ENCODE measurements at regions not wholly inside any gene's neighbourhood (a gene's known extent, or its start where the extent isn't known, plus 50 kb on each side); places are given as distances from the start of the nearest gene placed in this dataset.

GRCh38 chr3:17939157-17939556 lies 196.7 kb upstream of the TBC1D5 start:
- Histone ChIP-seq H3K9me3 (ENCODE audit: low read length) (no peaks in the 10 kb centered on the region), H2AFZ (ENCODE audit: low read depth, low read length) (no peak overlapping the region), H3K27me3 (ENCODE audit: insufficient read depth, low read length) (no peaks in the 10 kb centered on the region), H3K36me3 (ENCODE audit: insufficient read depth, low read length) (no peaks in the 10 kb centered on the region), H3K4me1 (ENCODE audit: insufficient read depth, low read length) (no peaks in the 10 kb centered on the region), H3K4me3 (ENCODE audit: low read length) (no peak overlapping the region)

- H3K27me3 ChIP-seq (ENCODE audit: insufficient read depth, low read length): no peaks in the 10 kb centered on the region
- H3K4me3 ChIP-seq (ENCODE audit: low read length): no peak overlapping the region
- H2AFZ ChIP-seq (ENCODE audit: low read depth, low read length): no peak overlapping the region
- no peaks in the 10 kb centered on the region for H3K9me3 ChIP-seq (ENCODE audit: low read length)
- H3K4me1 ChIP-seq (ENCODE audit: insufficient read depth, low read length): no peaks in the 10 kb centered on the region
- no peaks in the 10 kb centered on the region for H3K36me3 ChIP-seq (ENCODE audit: insufficient read depth, low read length)
Measured at GRCh38 chr3:17938313-17938712, 195.9 kb upstream of the TBC1D5 start.

- Histone ChIP-seq H3K36me3 (ENCODE audit: insufficient read depth, low read length) (no peaks in the 10 kb centered on the region), H2AFZ (ENCODE audit: low read depth, low read length) (no peak overlapping the region), H3K27me3 (ENCODE audit: insufficient read depth, low read length) (no peaks in the 10 kb centered on the region), H3K4me3 (ENCODE audit: low read length) (no peak overlapping the region), H3K9me3 (ENCODE audit: low read length) (no peaks in the 10 kb centered on the region), H3K4me1 (ENCODE audit: insufficient read depth, low read length) (no peaks in the 10 kb centered on the region)
Measured at GRCh38 chr3:17936736-17937480, 194.5 kb upstream of the TBC1D5 start.

- H2AFZ ChIP-seq (ENCODE audit: low read depth, low read length): no peak overlapping the region
- H3K4me3 ChIP-seq (ENCODE audit: low read length): no peak overlapping the region
- no peaks in the 10 kb centered on the region for H3K36me3 ChIP-seq (ENCODE audit: insufficient read depth, low read length)
- H3K4me1 ChIP-seq (ENCODE audit: insufficient read depth, low read length): no peaks in the 10 kb centered on the region
- H3K27me3 ChIP-seq (ENCODE audit: insufficient read depth, low read length): no peaks in the 10 kb centered on the region
- no peaks in the 10 kb centered on the region for H3K9me3 ChIP-seq (ENCODE audit: low read length)
Measured at GRCh38 chr3:17935222-17935621, 192.8 kb upstream of the TBC1D5 start.

GRCh38 chr3:17932136-17932771 lies 189.8 kb upstream of the TBC1D5 start:
- no peak overlapping the region for H3K4me3 ChIP-seq (ENCODE audit: low read length)
- H3K27me3 ChIP-seq (ENCODE audit: insufficient read depth, low read length): no peaks in the 10 kb centered on the region
- H3K9me3 ChIP-seq (ENCODE audit: low read length): no peaks in the 10 kb centered on the region
- H3K36me3 ChIP-seq (ENCODE audit: insufficient read depth, low read length): no peaks in the 10 kb centered on the region
- H3K4me1 ChIP-seq (ENCODE audit: insufficient read depth, low read length): no peaks in the 10 kb centered on the region
- no peak overlapping the region for H2AFZ ChIP-seq (ENCODE audit: low read depth, low read length)

- Histone ChIP-seq H2AFZ (ENCODE audit: low read depth, low read length) (no peak overlapping the region), H3K4me1 (ENCODE audit: insufficient read depth, low read length) (no peaks in the 10 kb centered on the region), H3K36me3 (ENCODE audit: insufficient read depth, low read length) (no peaks in the 10 kb centered on the region), H3K9me3 (ENCODE audit: low read length) (no peaks in the 10 kb centered on the region), H3K27me3 (ENCODE audit: insufficient read depth, low read length) (no peaks in the 10 kb centered on the region), H3K4me3 (ENCODE audit: low read length) (no peak overlapping the region)
Measured at GRCh38 chr3:17931131-17931530, 188.7 kb upstream of the TBC1D5 start.

GRCh38 chr3:17928502-17929145 lies 186.2 kb upstream of the TBC1D5 start:
- Histone ChIP-seq H3K27me3 (ENCODE audit: insufficient read depth, low read length) (no peaks in the 10 kb centered on the region), H3K9me3 (ENCODE audit: low read length) (no peaks in the 10 kb centered on the region), H2AFZ (ENCODE audit: low read depth, low read length) (no peak overlapping the region), H3K36me3 (ENCODE audit: insufficient read depth, low read length) (no peaks in the 10 kb centered on the region), H3K4me3 (ENCODE audit: low read length) (no peak overlapping the region), H3K4me1 (ENCODE audit: insufficient read depth, low read length) (no peaks in the 10 kb centered on the region)

- Histone ChIP-seq H3K4me3 (ENCODE audit: low read length) (no peak overlapping the region), H3K36me3 (ENCODE audit: insufficient read depth, low read length) (no peaks in the 10 kb centered on the region), H3K4me1 (ENCODE audit: insufficient read depth, low read length) (no peaks in the 10 kb centered on the region), H2AFZ (ENCODE audit: low read depth, low read length) (no peak overlapping the region), H3K27me3 (ENCODE audit: insufficient read depth, low read length) (no peaks in the 10 kb centered on the region), H3K9me3 (ENCODE audit: low read length) (no peaks in the 10 kb centered on the region)
Measured at GRCh38 chr3:17927036-17927435, 184.6 kb upstream of the TBC1D5 start.

GRCh38 chr3:17915341-17915740 lies 172.9 kb upstream of the TBC1D5 start:
- no peaks in the 10 kb centered on the region for H3K36me3 ChIP-seq (ENCODE audit: insufficient read depth, low read length)
- no peak overlapping the region for H2AFZ ChIP-seq (ENCODE audit: low read depth, low read length)
- no peak overlapping the region for H3K4me3 ChIP-seq (ENCODE audit: low read length)
- no peaks in the 10 kb centered on the region for H3K4me1 ChIP-seq (ENCODE audit: insufficient read depth, low read length)
- no peaks in the 10 kb centered on the region for H3K9me3 ChIP-seq (ENCODE audit: low read length)
- no peaks in the 10 kb centered on the region for H3K27me3 ChIP-seq (ENCODE audit: insufficient read depth, low read length)

GRCh38 chr3:17913359-17913758 lies 170.9 kb upstream of the TBC1D5 start:
- Histone ChIP-seq H3K9me3 (ENCODE audit: low read length) (no peaks in the 10 kb centered on the region), H2AFZ (ENCODE audit: low read depth, low read length) (no peak overlapping the region), H3K36me3 (ENCODE audit: insufficient read depth, low read length) (no peaks in the 10 kb centered on the region), H3K27me3 (ENCODE audit: insufficient read depth, low read length) (no peaks in the 10 kb centered on the region), H3K4me1 (ENCODE audit: insufficient read depth, low read length) (no peaks in the 10 kb centered on the region), H3K4me3 (ENCODE audit: low read length) (no peak overlapping the region)

GRCh38 chr3:17911986-17912760 lies 169.7 kb upstream of the TBC1D5 start:
- Histone ChIP-seq H3K9me3 (ENCODE audit: low read length) (no peaks in the 10 kb centered on the region), H3K4me3 (ENCODE audit: low read length) (no peak overlapping the region), H3K4me1 (ENCODE audit: insufficient read depth, low read length) (no peaks in the 10 kb centered on the region), H3K27me3 (ENCODE audit: insufficient read depth, low read length) (no peaks in the 10 kb centered on the region), H3K36me3 (ENCODE audit: insufficient read depth, low read length) (no peaks in the 10 kb centered on the region), H2AFZ (ENCODE audit: low read depth, low read length) (no peak overlapping the region)

GRCh38 chr3:17910922-17911321 lies 168.5 kb upstream of the TBC1D5 start:
- Histone ChIP-seq H3K9me3 (ENCODE audit: low read length) (no peaks in the 10 kb centered on the region), H3K36me3 (ENCODE audit: insufficient read depth, low read length) (no peaks in the 10 kb centered on the region), H3K4me1 (ENCODE audit: insufficient read depth, low read length) (no peaks in the 10 kb centered on the region), H3K27me3 (ENCODE audit: insufficient read depth, low read length) (no peaks in the 10 kb centered on the region), H2AFZ (ENCODE audit: low read depth, low read length) (no peak overlapping the region), H3K4me3 (ENCODE audit: low read length) (no peak overlapping the region)

GRCh38 chr3:17909714-17910113 lies 167.3 kb upstream of the TBC1D5 start:
- Histone ChIP-seq H3K4me3 (ENCODE audit: low read length) (no peak overlapping the region), H3K27me3 (ENCODE audit: insufficient read depth, low read length) (no peaks in the 10 kb centered on the region), H2AFZ (ENCODE audit: low read depth, low read length) (no peak overlapping the region), H3K4me1 (ENCODE audit: insufficient read depth, low read length) (no peaks in the 10 kb centered on the region), H3K9me3 (ENCODE audit: low read length) (no peaks in the 10 kb centered on the region), H3K36me3 (ENCODE audit: insufficient read depth, low read length) (no peaks in the 10 kb centered on the region)
